HepG2 (cell line): ENCODE measurements at regions not wholly inside any gene's neighbourhood (a gene's known extent, or its start where the extent isn't known, plus 50 kb on each side); places are given as distances from the start of the nearest gene placed in this dataset.
A peak's percentile ranks its signal among the peaks of the same experiment; 100 is the strongest.

Experiments used
- ASH2L ChIP-seq: fragments of 300-600, 200-600 bp; sonication (generic); IDR thresholded peaks from 2 replicates; pipeline ENCODE4 v1.7.0; 2017; ENCODE audit warnings: low read depth, mild to moderate bottlenecking, moderate library complexity, mixed read lengths, low read length; ENCODE audit not compliant: insufficient read length
- FOXP1 ChIP-seq, 2 experiments: fragments of 450-650 bp in 1 of 2; IDR thresholded peaks; 2 replicates each; pipeline ENCODE4 v1.6.1; 2017 to 2018; ENCODE audit warnings: antibody characterized with exemption in 1 of 2
- KLF15 ChIP-seq: sonication (generic); formaldehyde crosslinking; IDR thresholded peaks from 2 replicates; pipeline ENCODE4 v1.8.1; 2023; ENCODE audit warnings: borderline replicate concordance, mild to moderate bottlenecking, inconsistent platforms, missing genetic modification reagents, mixed read lengths
- KLF6 ChIP-seq: IDR thresholded peaks from 2 replicates; pipeline ENCODE4 v1.8.0; 2016; ENCODE audit warnings: missing biosample characterization, missing genetic modification reagents
- POGZ ChIP-seq: sonication (generic); formaldehyde crosslinking; IDR thresholded peaks from 2 replicates; pipeline ENCODE4 v1.4.0; 2020; ENCODE audit warnings: mild to moderate bottlenecking, missing genetic modification reagents
- PPARG ChIP-seq: conservative IDR thresholded peaks from 2 replicates; pipeline ENCODE4 v1.6.1; 2016; ENCODE audit warnings: missing biosample characterization, missing genetic modification reagents
- RXRB ChIP-seq: IDR thresholded peaks from 2 replicates; pipeline ENCODE4 v1.6.1; 2016; ENCODE audit warnings: borderline replicate concordance, missing genetic modification reagents, missing compliant biosample characterization
- SIX4 ChIP-seq: sonication (generic); formaldehyde crosslinking; IDR thresholded peaks from 2 replicates; pipeline ENCODE4 v1.4.0; 2020; ENCODE audit warnings: missing genetic modification reagents
- SMC3 ChIP-seq: IDR thresholded peaks from 2 replicates; pipeline ENCODE4 v1.6.1; 2011; ENCODE audit warnings: low read length, improper control_type of control experiment
- SOX13 ChIP-seq, 3 experiments: fragments of 450-650 bp in 1 of 3; sonication (generic) in 1 of 3; formaldehyde crosslinking in 1 of 3; IDR thresholded peaks in 2 of 3; conservative IDR thresholded peaks in 1 of 3; 2 replicates each; pipeline versions ENCODE4 v1.5.0 to v1.6.1; 2016 to 2020; ENCODE audit warnings: antibody characterized with exemption in 1 of 3, mild to moderate bottlenecking in 1 of 3, missing compliant biosample characterization in 1 of 3, missing genetic modification reagents in 1 of 3, moderate library complexity in 1 of 3
- TBX2 ChIP-seq: sonication (generic); formaldehyde crosslinking; IDR thresholded peaks from 2 replicates; pipeline ENCODE4 v1.5.0; 2020; ENCODE audit warnings: missing genetic modification reagents, mild to moderate bottlenecking, borderline replicate concordance
- ZMYM3 ChIP-seq: sonication (generic); formaldehyde crosslinking; IDR thresholded peaks from 2 replicates; pipeline ENCODE4 v1.5.1; 2020; ENCODE audit warnings: mild to moderate bottlenecking, missing genetic modification reagents
- ZNF441 ChIP-seq: sonication (generic); formaldehyde crosslinking; IDR thresholded peaks from 2 replicates; pipeline ENCODE4 v1.7.0; 2021; ENCODE audit warnings: missing genetic modification reagents, borderline replicate concordance
- ZNF652 ChIP-seq: IDR thresholded peaks from 2 replicates; pipeline ENCODE4 v1.6.1; 2016; ENCODE audit warnings: low read depth, borderline replicate concordance
- ZNF761 ChIP-seq: sonication (generic); formaldehyde crosslinking; conservative IDR thresholded peaks from 2 replicates; pipeline ENCODE4 v1.4.0; 2020; ENCODE audit warnings: mild to moderate bottlenecking, missing genetic modification reagents
- ZNF878 ChIP-seq: sonication (generic); formaldehyde crosslinking; IDR thresholded peaks from 2 replicates; pipeline ENCODE4 v1.8.1; 2023; ENCODE audit warnings: mild to moderate bottlenecking, missing genetic modification reagents, moderate library complexity
- ZSCAN9 ChIP-seq: IDR thresholded peaks from 2 replicates; pipeline ENCODE4 v1.6.1; 2016; ENCODE audit warnings: borderline replicate concordance
- TF ChIP-seq, protein P1 (sequence below), 2 experiments: sonication (generic) in 1 of 2; formaldehyde crosslinking in 1 of 2; IDR thresholded peaks; 2 replicates each; pipeline versions ENCODE4 v1.4.0 to v1.6.1; 2018 to 2020; ENCODE audit warnings: missing genetic modification reagents in 2 of 2, borderline replicate concordance in 1 of 2, low read depth in 1 of 2, mild to moderate bottlenecking in 1 of 2, missing biosample characterization in 1 of 2
- TF ChIP-seq, protein P2 (sequence below): sonication (generic); formaldehyde crosslinking; IDR thresholded peaks from 2 replicates; pipeline ENCODE4 v1.4.0; 2020; ENCODE audit warnings: missing genetic modification reagents
- TF ChIP-seq, protein P3 (sequence below): sonication (generic); formaldehyde crosslinking; IDR thresholded peaks from 2 replicates; pipeline ENCODE4 v1.4.0; 2020; ENCODE audit warnings: missing genetic modification reagents, borderline replicate concordance
- TF ChIP-seq, protein P4 (sequence below): IDR thresholded peaks from 2 replicates; pipeline ENCODE4 v1.6.1; 2016; ENCODE audit warnings: low read depth, control low read depth

DNA sequence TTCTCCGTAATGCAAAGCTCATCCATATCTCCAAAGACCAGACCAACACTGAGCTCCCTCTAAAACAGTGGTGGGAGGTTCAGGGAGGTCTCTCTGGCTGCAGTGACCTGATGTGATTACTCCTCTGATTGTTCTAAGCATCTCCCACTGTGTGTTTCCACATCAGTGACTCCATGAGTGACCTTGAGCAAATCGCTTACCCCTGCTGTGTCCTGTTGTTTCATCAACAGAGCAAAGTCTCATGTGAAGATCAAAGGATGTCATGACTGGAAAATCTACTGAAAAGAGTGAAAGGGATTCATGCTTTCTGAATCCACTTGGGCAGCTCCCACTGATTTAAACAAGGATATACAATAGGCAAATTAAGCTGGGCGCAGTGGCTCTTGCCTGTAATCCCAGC is 352.9 kb downstream of the TMEM114 start (continued):
- TF ChIP-seq, protein P1, sequence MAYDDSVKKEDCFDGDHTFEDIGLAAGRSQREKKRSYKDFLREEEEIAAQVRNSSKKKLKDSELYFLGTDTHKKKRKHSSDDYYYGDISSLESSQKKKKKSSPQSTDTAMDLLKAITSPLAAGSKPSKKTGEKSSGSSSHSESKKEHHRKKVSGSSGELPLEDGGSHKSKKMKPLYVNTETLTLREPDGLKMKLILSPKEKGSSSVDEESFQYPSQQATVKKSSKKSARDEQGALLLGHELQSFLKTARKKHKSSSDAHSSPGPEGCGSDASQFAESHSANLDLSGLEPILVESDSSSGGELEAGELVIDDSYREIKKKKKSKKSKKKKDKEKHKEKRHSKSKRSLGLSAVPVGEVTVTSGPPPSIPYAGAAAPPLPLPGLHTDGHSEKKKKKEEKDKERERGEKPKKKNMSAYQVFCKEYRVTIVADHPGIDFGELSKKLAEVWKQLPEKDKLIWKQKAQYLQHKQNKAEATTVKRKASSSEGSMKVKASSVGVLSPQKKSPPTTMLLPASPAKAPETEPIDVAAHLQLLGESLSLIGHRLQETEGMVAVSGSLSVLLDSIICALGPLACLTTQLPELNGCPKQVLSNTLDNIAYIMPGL (CRISPR knock-in tag; IDR thresholded peaks at IDR 0.05; ENCODE audit: borderline replicate concordance in 1 of 2, low read depth in 1 of 2) = 0 out of 4 replicates have a peak, but pooled peaks of 1 of the 2 experiments have one; percentile 32
- peak; percentile 25 for TF ChIP-seq ASH2L
- peak; percentile 33; the same call in 1 of the 2 replicates for TF ChIP-seq TBX2 (CRISPR knock-in tag)
- TF ChIP-seq RXRB (CRISPR knock-in tag) = peak; percentile 59
- TF ChIP-seq ZSCAN9 (CRISPR knock-in tag) = no peak
- peak; percentile 52; the same call in 1 of the 2 replicates for TF ChIP-seq ZNF878 (CRISPR knock-in tag)
- 0 out of 2 replicates have a peak, but pooled peaks have one; percentile 39 for TF ChIP-seq ZMYM3
- TF ChIP-seq, protein P2, sequence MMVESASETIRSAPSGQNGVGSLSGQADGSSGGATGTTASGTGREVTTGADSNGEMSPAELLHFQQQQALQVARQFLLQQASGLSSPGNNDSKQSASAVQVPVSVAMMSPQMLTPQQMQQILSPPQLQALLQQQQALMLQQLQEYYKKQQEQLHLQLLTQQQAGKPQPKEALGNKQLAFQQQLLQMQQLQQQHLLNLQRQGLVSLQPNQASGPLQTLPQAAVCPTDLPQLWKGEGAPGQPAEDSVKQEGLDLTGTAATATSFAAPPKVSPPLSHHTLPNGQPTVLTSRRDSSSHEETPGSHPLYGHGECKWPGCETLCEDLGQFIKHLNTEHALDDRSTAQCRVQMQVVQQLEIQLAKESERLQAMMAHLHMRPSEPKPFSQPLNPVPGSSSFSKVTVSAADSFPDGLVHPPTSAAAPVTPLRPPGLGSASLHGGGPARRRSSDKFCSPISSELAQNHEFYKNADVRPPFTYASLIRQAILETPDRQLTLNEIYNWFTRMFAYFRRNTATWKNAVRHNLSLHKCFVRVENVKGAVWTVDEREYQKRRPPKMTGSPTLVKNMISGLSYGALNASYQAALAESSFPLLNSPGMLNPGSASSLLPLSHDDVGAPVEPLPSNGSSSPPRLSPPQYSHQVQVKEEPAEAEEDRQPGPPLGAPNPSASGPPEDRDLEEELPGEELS (CRISPR knock-in tag) = peak; percentile 71
- no peak for TF ChIP-seq SOX13 (IDR thresholded peaks at IDR 0.05)
- TF ChIP-seq SOX13 (CRISPR knock-in tag; conservative IDR thresholded peaks at IDR 0.05 in 1 of 2, IDR thresholded peaks at IDR 0.05 in 1 of 2) = peak in 1 of 2 experiments; percentile 85; a peak in 2 of 4 replicates
- TF ChIP-seq, protein P3, sequence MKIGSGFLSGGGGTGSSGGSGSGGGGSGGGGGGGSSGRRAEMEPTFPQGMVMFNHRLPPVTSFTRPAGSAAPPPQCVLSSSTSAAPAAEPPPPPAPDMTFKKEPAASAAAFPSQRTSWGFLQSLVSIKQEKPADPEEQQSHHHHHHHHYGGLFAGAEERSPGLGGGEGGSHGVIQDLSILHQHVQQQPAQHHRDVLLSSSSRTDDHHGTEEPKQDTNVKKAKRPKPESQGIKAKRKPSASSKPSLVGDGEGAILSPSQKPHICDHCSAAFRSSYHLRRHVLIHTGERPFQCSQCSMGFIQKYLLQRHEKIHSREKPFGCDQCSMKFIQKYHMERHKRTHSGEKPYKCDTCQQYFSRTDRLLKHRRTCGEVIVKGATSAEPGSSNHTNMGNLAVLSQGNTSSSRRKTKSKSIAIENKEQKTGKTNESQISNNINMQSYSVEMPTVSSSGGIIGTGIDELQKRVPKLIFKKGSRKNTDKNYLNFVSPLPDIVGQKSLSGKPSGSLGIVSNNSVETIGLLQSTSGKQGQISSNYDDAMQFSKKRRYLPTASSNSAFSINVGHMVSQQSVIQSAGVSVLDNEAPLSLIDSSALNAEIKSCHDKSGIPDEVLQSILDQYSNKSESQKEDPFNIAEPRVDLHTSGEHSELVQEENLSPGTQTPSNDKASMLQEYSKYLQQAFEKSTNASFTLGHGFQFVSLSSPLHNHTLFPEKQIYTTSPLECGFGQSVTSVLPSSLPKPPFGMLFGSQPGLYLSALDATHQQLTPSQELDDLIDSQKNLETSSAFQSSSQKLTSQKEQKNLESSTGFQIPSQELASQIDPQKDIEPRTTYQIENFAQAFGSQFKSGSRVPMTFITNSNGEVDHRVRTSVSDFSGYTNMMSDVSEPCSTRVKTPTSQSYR (CRISPR knock-in tag) = peak; percentile 40; the same call in 1 of the 2 replicates
- TF ChIP-seq POGZ (CRISPR knock-in tag) = peak; percentile 70; the same call in 1 of the 2 replicates
- TF ChIP-seq SMC3 = 0 out of 2 replicates have a peak, but pooled peaks have one; percentile 14
- 0 out of 2 replicates have a peak, but pooled peaks have one; percentile 27 for TF ChIP-seq ZNF652
- TF ChIP-seq FOXP1 (IDR thresholded peaks at IDR 0.05) = no peak
- peak; percentile 88 for TF ChIP-seq FOXP1 (CRISPR knock-in tag; IDR thresholded peaks at IDR 0.05)
- 0 out of 2 replicates have a peak, but pooled peaks have one; percentile 42 for TF ChIP-seq PPARG (CRISPR knock-in tag)
- TF ChIP-seq ZNF441 (CRISPR knock-in tag) = peak; percentile 38; the same call in 1 of the 2 replicates
- TF ChIP-seq ZNF761 = no peak
- TF ChIP-seq, protein P4, sequence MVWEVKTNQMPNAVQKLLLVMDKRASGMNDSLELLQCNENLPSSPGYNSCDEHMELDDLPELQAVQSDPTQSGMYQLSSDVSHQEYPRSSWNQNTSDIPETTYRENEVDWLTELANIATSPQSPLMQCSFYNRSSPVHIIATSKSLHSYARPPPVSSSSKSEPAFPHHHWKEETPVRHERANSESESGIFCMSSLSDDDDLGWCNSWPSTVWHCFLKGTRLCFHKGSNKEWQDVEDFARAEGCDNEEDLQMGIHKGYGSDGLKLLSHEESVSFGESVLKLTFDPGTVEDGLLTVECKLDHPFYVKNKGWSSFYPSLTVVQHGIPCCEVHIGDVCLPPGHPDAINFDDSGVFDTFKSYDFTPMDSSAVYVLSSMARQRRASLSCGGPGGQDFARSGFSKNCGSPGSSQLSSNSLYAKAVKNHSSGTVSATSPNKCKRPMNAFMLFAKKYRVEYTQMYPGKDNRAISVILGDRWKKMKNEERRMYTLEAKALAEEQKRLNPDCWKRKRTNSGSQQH (CRISPR knock-in tag) = no peak
- no peak for TF ChIP-seq KLF15 (CRISPR knock-in tag)
- TF ChIP-seq KLF6 (CRISPR knock-in tag) = 0 out of 2 replicates have a peak, but pooled peaks have one; percentile 38
- 0 out of 2 replicates have a peak, but pooled peaks have one; percentile 32 for TF ChIP-seq SIX4 (CRISPR knock-in tag)
